GM19238 (cell line): ENCODE measurements at regions not wholly inside any gene's neighbourhood (a gene's known extent, or its start where the extent isn't known, plus 50 kb on each side); places are given as distances from the start of the nearest gene placed in this dataset.
A peak's percentile ranks its signal among the peaks of the same experiment; 100 is the strongest.

ENCODE experiments used
- DNase-seq: peaks from one replicate; pipeline ENCODE4 v3.0.0; 2011; ENCODE audit warnings: low spot score; ENCODE audit not compliant: insufficient read length

DNA sequence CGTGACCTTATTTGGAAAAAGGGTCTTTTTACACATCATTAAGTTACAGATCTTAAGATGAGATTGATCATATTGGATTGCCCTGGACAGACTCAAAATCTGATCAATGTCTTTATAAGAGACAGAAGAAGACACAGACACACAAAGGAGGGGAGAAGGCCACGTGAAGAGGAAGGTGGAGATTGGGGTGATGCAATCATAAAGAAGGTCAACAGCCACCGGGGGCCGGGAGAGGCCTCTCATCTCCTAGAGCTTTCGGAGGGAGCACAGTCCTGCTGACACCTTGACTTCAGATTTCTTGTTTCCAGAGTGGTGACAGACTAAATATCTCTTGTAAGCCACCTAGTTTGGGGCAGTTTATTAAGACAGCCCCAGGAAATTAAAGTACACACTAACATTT, 204.6 kb upstream of the CSF3R start:
- no peak for DNase-seq

GRCh38 chr1:36675931-36676562, 193.3 kb upstream of the CSF3R start:
- no peak for DNase-seq

DNA sequence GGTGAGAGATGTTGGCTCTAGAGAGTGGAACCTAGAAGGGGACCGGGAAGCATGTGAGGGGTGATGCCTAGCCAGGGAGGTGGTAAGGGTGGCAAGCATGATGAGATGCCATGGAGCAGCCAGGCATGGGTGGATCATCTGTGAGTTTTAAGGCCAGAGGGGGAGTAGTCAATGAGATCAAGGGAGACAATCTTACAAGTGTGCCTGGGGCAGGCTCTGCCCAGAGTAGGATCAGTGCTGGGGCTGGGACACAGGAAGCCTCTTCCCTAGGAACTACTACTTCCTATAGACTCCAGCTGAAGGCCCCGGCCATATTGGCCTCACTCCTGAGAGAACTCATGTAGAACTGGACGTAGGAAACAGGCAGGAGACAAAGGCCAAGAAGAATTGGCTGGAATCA, 192.4 kb upstream of the CSF3R start:
- no peak for DNase-seq

- no peak for DNase-seq
These were observed 190.5 kb upstream of the CSF3R start for GRCh38 chr1:36673202-36673601.

GRCh38 chr1:36669262-36669661, 186.5 kb upstream of the CSF3R start:
- no peak for DNase-seq

GRCh38 chr1:36667836-36668235, 185.1 kb upstream of the CSF3R start:
- no peak for DNase-seq

DNA sequence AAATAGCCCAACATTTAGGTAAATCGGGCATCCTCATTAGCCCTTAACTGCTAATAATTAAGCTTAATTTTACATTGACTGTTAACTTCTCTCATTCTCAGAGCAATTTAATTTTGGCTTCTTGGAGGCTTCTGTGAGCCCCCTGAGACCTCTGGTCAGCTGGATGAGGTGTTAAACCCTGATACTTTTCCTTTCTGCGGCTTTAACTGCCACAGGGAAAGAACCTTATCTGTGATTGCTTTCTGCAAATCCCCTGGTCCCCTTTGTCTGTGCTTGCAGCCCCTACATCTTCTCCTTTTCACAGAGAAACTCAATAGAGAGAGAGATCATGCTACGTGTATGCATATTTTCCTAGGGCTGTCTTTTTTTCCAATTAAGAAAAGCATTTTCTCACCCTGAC, 184.5 kb upstream of the CSF3R start:
- no peak for DNase-seq

DNA sequence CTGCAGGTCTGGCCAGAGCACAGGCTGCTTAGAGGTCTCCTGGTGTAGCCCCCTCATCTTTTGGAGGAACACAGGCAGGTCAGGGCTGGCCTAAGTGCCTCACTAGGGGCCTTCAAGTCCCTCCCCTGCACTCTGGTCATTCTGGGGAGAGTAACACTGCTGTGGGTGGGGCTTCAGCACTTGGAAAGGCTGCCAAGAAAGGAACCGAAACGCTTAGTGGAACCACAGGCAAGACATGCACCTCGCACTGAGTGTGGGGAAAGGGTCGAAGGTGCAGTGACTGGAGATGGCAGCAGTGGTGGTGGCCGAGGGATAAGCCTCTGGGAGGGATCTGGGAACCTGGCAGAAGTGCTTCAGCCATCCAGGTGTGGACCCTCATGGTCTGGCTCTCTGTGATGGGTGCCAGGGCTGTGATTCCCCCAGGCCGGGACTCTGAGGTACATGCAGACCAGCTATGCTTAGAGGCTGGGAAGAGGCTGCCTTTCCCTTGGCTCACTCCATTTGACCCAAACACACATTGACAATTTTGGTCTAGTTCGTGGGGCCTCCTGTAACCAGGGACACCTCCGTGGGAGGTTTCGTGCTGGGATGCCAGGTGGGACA, 182.9 kb upstream of the CSF3R start:
- no peak for DNase-seq

- no peak for DNase-seq
These were observed 182.0 kb upstream of the CSF3R start for GRCh38 chr1:36664571-36665287.

GRCh38 chr1:36663772-36664430, 181.2 kb upstream of the CSF3R start:
- no peak for DNase-seq

DNA sequence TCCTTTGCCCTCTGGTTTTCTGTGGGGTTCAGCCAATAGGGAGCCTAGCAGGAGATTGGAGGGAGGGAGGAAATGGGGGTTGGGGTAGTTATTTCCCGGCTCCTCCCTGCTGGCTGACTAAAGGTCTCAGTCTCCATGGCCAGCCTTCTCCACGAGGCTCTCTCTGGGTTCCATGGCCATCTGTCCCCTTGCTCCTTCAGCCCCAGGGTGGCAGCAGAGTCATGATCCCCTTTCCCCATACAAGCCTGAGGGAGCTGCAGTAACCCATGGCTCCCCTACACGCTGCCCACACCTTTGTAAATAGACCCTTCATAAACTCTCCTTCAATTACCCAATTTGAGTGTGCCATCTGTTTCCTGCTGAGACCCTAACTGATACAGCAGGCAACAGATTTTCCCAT, 176.1 kb upstream of the CSF3R start:
- DNase-seq: no peak

GRCh38 chr1:36657826-36658225, 175.1 kb upstream of the CSF3R start:
- no peak for DNase-seq

GRCh38 chr1:36656838-36657237, 174.1 kb upstream of the CSF3R start:
- no peak for DNase-seq

- DNase-seq: no peak
These were observed 173.6 kb upstream of the CSF3R start for GRCh38 chr1:36656271-36656670.

DNA sequence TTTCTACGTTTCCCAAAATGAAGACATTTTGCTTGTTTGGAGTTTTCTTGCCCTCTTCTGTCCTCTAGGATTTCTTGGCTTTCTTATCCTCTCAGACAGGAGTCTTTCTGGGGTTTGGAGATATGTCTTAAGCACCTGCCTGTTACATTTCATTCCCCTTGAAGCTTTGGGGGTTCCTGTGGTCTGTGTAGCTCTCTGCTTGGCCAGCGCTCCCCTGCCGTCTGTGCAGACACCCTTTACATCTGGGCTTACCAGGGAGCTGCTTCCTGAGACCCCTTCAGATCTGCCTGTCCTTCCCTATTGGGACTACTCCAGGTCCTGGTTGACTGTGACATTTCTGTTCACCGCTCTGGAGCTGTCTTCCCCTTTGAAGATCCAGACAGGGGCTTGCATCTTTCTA, 171.9 kb upstream of the CSF3R start:
- no peak for DNase-seq

DNA sequence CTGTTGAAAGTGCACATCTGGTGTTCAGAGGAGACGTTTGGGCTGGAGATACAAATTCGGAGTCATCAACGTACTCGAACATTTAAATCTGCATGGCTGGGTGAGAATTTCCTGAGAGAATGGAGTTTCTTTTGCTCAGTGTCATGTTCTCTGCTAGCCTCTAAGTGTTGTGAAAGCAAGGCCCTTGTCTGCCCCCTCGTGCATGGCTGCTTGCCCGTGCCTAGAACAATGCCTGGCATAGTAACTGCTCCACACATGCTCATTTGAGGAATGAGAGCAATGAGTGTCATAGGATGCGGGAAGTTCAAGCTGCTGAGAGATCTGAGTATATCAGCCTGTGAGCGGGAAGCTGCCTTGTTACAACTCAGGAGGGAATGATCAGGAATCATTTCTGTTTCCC, 171.1 kb upstream of the CSF3R start:
- DNase-seq: no peak

DNA sequence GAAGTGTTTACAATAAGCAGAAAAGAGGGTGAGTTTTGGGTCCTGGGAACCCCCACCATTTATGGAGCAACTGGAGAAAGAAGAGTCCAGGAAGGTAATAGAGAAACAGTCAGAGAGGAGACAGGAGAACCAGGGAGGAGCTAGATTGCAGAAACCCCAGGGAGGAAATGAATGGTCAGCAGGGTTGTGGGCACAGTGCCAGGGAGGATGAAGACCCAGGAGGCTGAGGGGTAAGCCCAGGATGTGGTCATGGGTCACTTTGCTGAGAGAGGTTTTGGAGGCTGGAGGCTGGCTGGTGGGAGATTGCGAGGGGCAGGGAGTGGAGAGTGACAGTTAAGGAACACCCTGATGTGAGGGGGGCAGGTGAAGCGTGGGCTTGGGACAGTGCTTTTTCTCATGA, 169.9 kb upstream of the CSF3R start:
- DNase-seq: no peak

GRCh38 chr1:36652011-36652410, 169.3 kb upstream of the CSF3R start:
- no peak for DNase-seq

DNA sequence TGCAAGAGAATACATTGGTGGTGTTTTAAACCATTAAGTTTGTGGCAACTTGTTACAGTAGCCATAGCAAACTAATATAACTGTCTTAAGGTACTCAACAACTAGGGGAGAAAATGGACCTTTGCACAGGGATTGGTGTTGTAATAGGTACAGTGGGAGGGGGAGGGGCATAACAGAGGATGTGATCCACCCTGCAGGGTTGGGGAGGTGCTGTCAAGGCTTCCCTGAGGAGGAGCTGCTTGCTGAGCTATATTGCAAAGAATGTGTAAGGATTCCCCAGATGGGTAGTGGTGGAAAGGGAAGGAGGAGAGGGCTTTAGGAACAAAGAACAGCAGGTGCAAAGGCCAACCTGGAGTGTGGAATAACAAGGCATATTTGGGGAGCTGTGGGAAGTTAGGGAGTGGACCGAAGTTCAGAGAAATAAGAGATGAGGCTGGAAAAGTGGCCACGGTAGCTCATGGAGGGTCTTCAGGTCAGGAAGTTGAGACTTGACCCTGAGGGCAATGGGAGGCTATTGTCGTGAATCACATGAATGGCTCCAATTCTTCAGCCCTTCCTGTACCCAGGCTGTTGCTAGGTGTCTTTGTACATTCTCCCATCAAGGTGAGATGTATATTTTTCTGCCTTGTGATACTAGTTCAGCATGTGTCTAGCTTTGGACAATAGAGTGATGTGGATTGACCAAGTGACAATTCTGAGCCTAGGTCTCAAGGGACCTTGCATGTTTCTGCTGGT, 168.6 kb upstream of the CSF3R start:
- DNase-seq: no peak

- DNase-seq: peak; percentile 32
These were observed 167.7 kb upstream of the CSF3R start for GRCh38 chr1:36650200-36651065.

- DNase-seq: no peak
These were observed 163.2 kb upstream of the CSF3R start for GRCh38 chr1:36645867-36646266.
